Suprapubic skin (tissue), 4 donors: ENCODE measurements at regions not wholly inside any gene's neighbourhood (a gene's known extent, or its start where the extent isn't known, plus 50 kb on each side); places are given as distances from the start of the nearest gene placed in this dataset.

Source experiments
- CTCF ChIP-seq, 2 donors: fragments of 200-600 bp in 1 of 2; fragments of 450-650 bp in 1 of 2; sonication (generic) in 1 of 2; IDR thresholded peaks; one replicate each; pipeline ENCODE4 v1.5.1; 2016 to 2019; ENCODE audit warnings: antibody characterized with exemption in 2 of 2, mild to moderate bottlenecking in 1 of 2, moderate library complexity in 1 of 2
- EP300 ChIP-seq: sonication (generic); formaldehyde crosslinking; IDR thresholded peaks from one replicate; pipeline ENCODE4 v1.6.1; 2017; ENCODE audit warnings: antibody characterized with exemption
- POLR2AphosphoS5 ChIP-seq, 3 donors: sonication (generic); formaldehyde crosslinking; IDR thresholded peaks; one replicate each; pipeline ENCODE4 v1.6.1; 2017; ENCODE audit warnings: antibody characterized with exemption in 3 of 3

- TF ChIP-seq CTCF (IDR thresholded peaks at IDR 0.05) (no peak), EP300 (no peak), POLR2AphosphoS5 (IDR thresholded peaks at IDR 0.05) (no peak)
Observed at GRCh38 chr4:74627504-74627903, 166.8 kb downstream of the BTC start.
